ENCODE measurements at regions not wholly inside any gene's neighbourhood (a gene's known extent, or its start where the extent isn't known, plus 50 kb on each side); places are given as distances from the start of the nearest gene placed in this dataset.

GRCh38 chr6:164507206-164507940 lies 802.0 kb downstream of the C6orf118 start:
- WGBS (ENCODE audit: insufficient coverage, low coverage, missing lambda C conversion rate), result 3% methylated on average over 8 of the region's 8 CpGs
- Histone ChIP-seq H3K9ac (ENCODE audit: insufficient read depth in 1 of 2, low read depth in 2 of 2, low read length in 2 of 2) (no peak overlapping the region), H3K4me2 (ENCODE audit: insufficient read depth, low read length) (no peak overlapping the region; the same call in 1 of the 2 replicates), H3K79me2 (ENCODE audit: control insufficient read depth, insufficient read depth, low read length) (no peaks in the 10 kb centered on the region), H3K4me1 (replicated peaks in 1 of 2; ENCODE audit: control insufficient read depth in 2 of 2, insufficient read depth in 2 of 2, low read length in 2 of 2) (no peaks in the 10 kb centered on the region), H3K36me3 (ENCODE audit: control insufficient read depth, insufficient read depth, low read length) (no peaks in the 10 kb centered on the region), H3K27me3 (ENCODE audit: control insufficient read depth in 2 of 2, insufficient read depth in 2 of 2, low read length in 2 of 2) (no peaks in the 10 kb centered on the region), H2AFZ (ENCODE audit: low read depth, low read length) (no peak overlapping the region), H3K9me1 (ENCODE audit: control insufficient read depth, insufficient read depth, low read length) (no peaks in the 10 kb centered on the region), H4K20me1 (replicated peaks; ENCODE audit: control insufficient read depth, insufficient read depth, low read length) (no peaks in the 10 kb centered on the region), H3K27ac (ENCODE audit: extremely low read depth, low read depth, low read length) (no peak overlapping the region), H3K9me3 (replicated peaks; ENCODE audit: control insufficient read depth, insufficient read depth, low read depth, low read length) (no peaks in the 10 kb centered on the region; the same call in 1 of the 2 replicates), H3K4me3 (no peak overlapping the region)
- DNase-seq (ENCODE audit: extremely low read depth in 1 of 4, low spot score in 3 of 4), result peak in 1 of 4 experiments; percentile 8
- ChIA-PET POLR2A (no interaction called here), CTCF (ENCODE audit: low intra/inter-chr PET ratio) (no interaction called here)
- no TSS peak for BruUV-seq (replicated peaks)
- no peak; the same call in 2 of the 3 replicates for ATAC-seq
- in situ Hi-C loops (cut with MboI), result no loop called here
- no peak for FAIRE-seq
- intact Hi-C loops (cut with micrococcal nuclease), result no loop called here
- 0 out of 2 replicates have a peak, but pooled peaks have one; percentile 24 for TF ChIP-seq HMBOX1 (IDR thresholded peaks at IDR 0.05)
- no peak for TF ChIP-seq KDM4B (IDR thresholded peaks at IDR 0.05; ENCODE audit: borderline replicate concordance in 2 of 2, low read depth in 1 of 2)
- no peak for TF ChIP-seq ZNF354B (CRISPR knock-in tag; IDR thresholded peaks at IDR 0.05)
- TF ChIP-seq HOXB6 (CRISPR knock-in tag; IDR thresholded peaks at IDR 0.05; ENCODE audit: borderline replicate concordance), result no peak
- TF ChIP-seq ETV1 (tag; conservative IDR thresholded peaks at IDR 0.05; ENCODE audit: low read depth), result peak; percentile 75
- TF ChIP-seq ZNF23 (CRISPR knock-in tag; IDR thresholded peaks at IDR 0.05), result no peak
- TF ChIP-seq PBX2 (CRISPR knock-in tag; IDR thresholded peaks at IDR 0.05; ENCODE audit: low read depth), result no peak
- peak; percentile 39 for TF ChIP-seq PBX2 (tag; conservative IDR thresholded peaks at IDR 0.05; ENCODE audit: low read depth)
- TF ChIP-seq FIP1L1 (IDR thresholded peaks at IDR 0.05; ENCODE audit: low read depth, low read length, poor library complexity, severe bottlenecking), result no peak
- no peak for TF ChIP-seq RBM34 (IDR thresholded peaks at IDR 0.05; ENCODE audit: borderline replicate concordance, insufficient read depth, low read length)
- TF ChIP-seq PHF8 (IDR thresholded peaks at IDR 0.05; ENCODE audit: borderline replicate concordance, low read length), result no peak
- no peak for TF ChIP-seq PHF21A (IDR thresholded peaks at IDR 0.05; ENCODE audit: borderline replicate concordance, low read depth)
- TF ChIP-seq PKNOX1 (IDR thresholded peaks at IDR 0.05), result no peak
- TF ChIP-seq NFIX (CRISPR knock-in tag; IDR thresholded peaks at IDR 0.05; ENCODE audit: low read depth), result no peak
- no peak for TF ChIP-seq FOXK1 (CRISPR knock-in tag; IDR thresholded peaks at IDR 0.05; ENCODE audit: borderline replicate concordance)
- no peak for TF ChIP-seq MBD1 (CRISPR knock-in tag; IDR thresholded peaks at IDR 0.05)

All from K562 (cell line).